ENCODE measurements at regions not wholly inside any gene's neighbourhood (a gene's known extent, or its start where the extent isn't known, plus 50 kb on each side); places are given as distances from the start of the nearest gene placed in this dataset.

GRCh38 chr2:893311-893710, 57.3 kb upstream of the SNTG2 start:
- TF ChIP-seq, protein P1, sequence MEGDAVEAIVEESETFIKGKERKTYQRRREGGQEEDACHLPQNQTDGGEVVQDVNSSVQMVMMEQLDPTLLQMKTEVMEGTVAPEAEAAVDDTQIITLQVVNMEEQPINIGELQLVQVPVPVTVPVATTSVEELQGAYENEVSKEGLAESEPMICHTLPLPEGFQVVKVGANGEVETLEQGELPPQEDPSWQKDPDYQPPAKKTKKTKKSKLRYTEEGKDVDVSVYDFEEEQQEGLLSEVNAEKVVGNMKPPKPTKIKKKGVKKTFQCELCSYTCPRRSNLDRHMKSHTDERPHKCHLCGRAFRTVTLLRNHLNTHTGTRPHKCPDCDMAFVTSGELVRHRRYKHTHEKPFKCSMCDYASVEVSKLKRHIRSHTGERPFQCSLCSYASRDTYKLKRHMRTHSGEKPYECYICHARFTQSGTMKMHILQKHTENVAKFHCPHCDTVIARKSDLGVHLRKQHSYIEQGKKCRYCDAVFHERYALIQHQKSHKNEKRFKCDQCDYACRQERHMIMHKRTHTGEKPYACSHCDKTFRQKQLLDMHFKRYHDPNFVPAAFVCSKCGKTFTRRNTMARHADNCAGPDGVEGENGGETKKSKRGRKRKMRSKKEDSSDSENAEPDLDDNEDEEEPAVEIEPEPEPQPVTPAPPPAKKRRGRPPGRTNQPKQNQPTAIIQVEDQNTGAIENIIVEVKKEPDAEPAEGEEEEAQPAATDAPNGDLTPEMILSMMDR (conservative IDR thresholded peaks at IDR 0.05 in 1 of 2, IDR thresholded peaks at IDR 0.05 in 1 of 2; ENCODE audit: extremely low read depth in 1 of 2, insufficient read depth in 1 of 2, low read depth in 1 of 2, low read length in 2 of 2) = no peak
- no peak for TF ChIP-seq EZH2 (IDR thresholded peaks at IDR 0.05; ENCODE audit: borderline replicate concordance, low read length)
